ENCODE measurements at regions not wholly inside any gene's neighbourhood (a gene's known extent, or its start where the extent isn't known, plus 50 kb on each side); places are given as distances from the start of the nearest gene placed in this dataset.
"Not testable (repeated sequence)": the region's sequence is repeated elsewhere in the genome, so short reads cannot be mapped to it uniquely, and the experiment has no call there.

GRCh38 chr5:86289786-86290185 lies 328.0 kb upstream of the COX7C start:
- not testable (repeated sequence) for FAIRE-seq

- not testable (repeated sequence) for FAIRE-seq
These were observed 324.9 kb upstream of the COX7C start for GRCh38 chr5:86292811-86293210.

GRCh38 chr5:86302643-86303042 lies 315.1 kb upstream of the COX7C start:
- FAIRE-seq = not testable (repeated sequence)

GRCh38 chr5:86305050-86305449 lies 312.7 kb upstream of the COX7C start:
- FAIRE-seq = peak; percentile 98

- no peak for FAIRE-seq
These were observed 302.8 kb upstream of the COX7C start for GRCh38 chr5:86314951-86315350.

- no peak for FAIRE-seq
These were observed 297.5 kb upstream of the COX7C start for GRCh38 chr5:86320266-86320665.

- FAIRE-seq = no peak
These were observed 288.4 kb upstream of the COX7C start for GRCh38 chr5:86329318-86329717.

- no peak for FAIRE-seq
These were observed 287.0 kb upstream of the COX7C start for GRCh38 chr5:86330736-86331135.

GRCh38 chr5:86332851-86333250 lies 284.9 kb upstream of the COX7C start:
- no peak for FAIRE-seq

- no peak for FAIRE-seq
These were observed 279.9 kb upstream of the COX7C start for GRCh38 chr5:86337667-86338460.

GRCh38 chr5:86354664-86355063 lies 263.1 kb upstream of the COX7C start:
- FAIRE-seq = no peak

GRCh38 chr5:86360801-86361200 lies 256.9 kb upstream of the COX7C start:
- FAIRE-seq = no peak

- FAIRE-seq = no peak
These were observed 246.7 kb upstream of the COX7C start for GRCh38 chr5:86371061-86371460.

- no peak for FAIRE-seq
These were observed 243.1 kb upstream of the COX7C start for GRCh38 chr5:86374611-86375010.

GRCh38 chr5:86376214-86376613 lies 241.5 kb upstream of the COX7C start:
- no peak for FAIRE-seq

- FAIRE-seq = no peak
These were observed 214.6 kb upstream of the COX7C start for GRCh38 chr5:86403190-86403589.

GRCh38 chr5:86404256-86404655 lies 213.5 kb upstream of the COX7C start:
- no peak for FAIRE-seq

- no peak for FAIRE-seq
These were observed 210.0 kb upstream of the COX7C start for GRCh38 chr5:86407711-86408110.

GRCh38 chr5:86411596-86411995 lies 206.1 kb upstream of the COX7C start:
- no peak for FAIRE-seq

- FAIRE-seq = no peak
These were observed 190.6 kb upstream of the COX7C start for GRCh38 chr5:86427158-86427557.

- FAIRE-seq = peak; percentile 36
These were observed 178.1 kb upstream of the COX7C start for GRCh38 chr5:86439593-86440110.

GRCh38 chr5:86442036-86442745 lies 175.6 kb upstream of the COX7C start:
- FAIRE-seq = no peak

GRCh38 chr5:86447362-86447761 lies 170.4 kb upstream of the COX7C start:
- no peak for FAIRE-seq

GRCh38 chr5:86452251-86452650 lies 165.5 kb upstream of the COX7C start:
- FAIRE-seq = no peak

Data from islet of Langerhans (tissue), 1 donor.